SK-MEL-5 (cell line): ENCODE measurements at regions not wholly inside any gene's neighbourhood (a gene's known extent, or its start where the extent isn't known, plus 50 kb on each side); places are given as distances from the start of the nearest gene placed in this dataset.
"Not testable (repeated sequence)": the region's sequence is repeated elsewhere in the genome, so short reads cannot be mapped to it uniquely, and the experiment has no call there.

Experiments
- DNase-seq: peaks from one replicate; pipeline ENCODE4 v3.0.0-alpha.2; 2016; ENCODE audit warnings: low read depth, low spot score
- in situ Hi-C: cut with HindIII; loops from 2 replicates; pipeline ENCODE4 v1.10.0; 2016; ENCODE audit warnings: low sequenced_read_pairs, high pct_unique_total_duplicates, low pct_unique_long_range_greater_than_20kb

- in situ Hi-C loops, result no loop called here
- no peak for DNase-seq
These were observed 196.8 kb downstream of the PRDM9 start for GRCh38 chr5:23703940-23704855.

- in situ Hi-C loops, result no loop called here
- DNase-seq, result no peak
These were observed 210.1 kb downstream of the PRDM9 start for GRCh38 chr5:23717486-23717885.

DNA sequence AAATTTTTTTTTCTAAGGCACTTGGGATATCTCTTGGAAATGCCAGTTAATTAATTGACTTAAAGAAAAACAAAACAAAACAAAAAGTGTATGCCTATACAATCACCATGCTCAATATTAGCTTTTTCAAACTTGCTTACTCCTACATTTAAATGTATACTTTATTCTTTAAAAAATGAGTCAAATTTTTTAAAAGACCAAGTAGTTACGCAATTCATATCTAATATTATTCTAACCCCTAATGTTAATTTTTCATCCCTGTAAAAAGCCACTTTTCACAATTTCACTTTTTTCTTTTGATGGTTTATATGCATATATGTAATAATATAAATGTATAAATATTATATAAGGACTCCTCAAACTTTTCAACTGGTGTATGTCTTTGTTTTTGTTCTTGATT lies 211.2 kb downstream of the PRDM9 start:
- no peak for DNase-seq
- in situ Hi-C loops, result no loop called here

- no peak for DNase-seq
- in situ Hi-C loops, result no loop called here
These were observed 213.9 kb downstream of the PRDM9 start for GRCh38 chr5:23721336-23721735.

- DNase-seq, result no peak
- in situ Hi-C loops, result no loop called here
These were observed 219.9 kb downstream of the PRDM9 start for GRCh38 chr5:23727271-23727670.

- DNase-seq, result no peak
- in situ Hi-C loops, result no loop called here
These were observed 222.6 kb downstream of the PRDM9 start for GRCh38 chr5:23730023-23730422.

DNA sequence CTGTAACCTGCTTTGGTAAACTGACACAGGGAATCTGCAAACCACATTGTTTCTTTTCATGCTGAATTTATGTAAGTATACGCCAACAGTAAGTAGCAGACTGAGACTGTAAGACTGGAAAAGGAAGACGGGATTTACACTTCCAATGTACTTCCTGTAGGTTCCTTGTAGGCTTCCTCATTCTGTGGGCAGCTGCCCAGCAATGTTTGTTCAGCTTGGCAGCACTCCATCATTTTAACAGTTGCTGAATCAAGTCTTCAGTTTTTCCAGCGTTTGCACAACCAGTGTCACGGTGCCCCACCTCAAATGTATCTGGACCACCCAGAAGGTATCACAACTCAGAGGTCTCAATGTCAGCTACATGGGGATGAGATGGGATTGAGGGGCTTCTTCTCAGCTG lies 232.6 kb downstream of the PRDM9 start:
- no peak for DNase-seq
- in situ Hi-C loops, result no loop called here

DNA sequence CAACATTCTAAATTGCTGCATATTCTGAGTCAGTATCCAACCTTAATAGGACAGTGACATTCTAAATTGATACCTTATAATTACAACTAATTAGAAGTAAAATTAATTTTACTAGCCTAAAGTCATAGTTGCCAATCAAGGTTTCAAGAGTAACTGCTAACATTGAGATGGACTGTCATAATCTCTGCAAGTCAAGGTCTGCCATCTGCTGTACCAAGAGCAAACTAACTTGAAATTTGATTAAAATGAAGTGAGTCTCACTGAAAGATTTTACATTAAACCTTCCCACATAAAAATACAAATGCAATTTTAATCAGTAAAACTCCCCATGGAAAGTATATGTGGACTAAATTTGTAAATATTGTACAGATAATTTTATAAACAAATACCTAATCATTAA lies 235.3 kb downstream of the PRDM9 start:
- in situ Hi-C loops, result no loop called here
- peak; percentile 32 for DNase-seq

DNA sequence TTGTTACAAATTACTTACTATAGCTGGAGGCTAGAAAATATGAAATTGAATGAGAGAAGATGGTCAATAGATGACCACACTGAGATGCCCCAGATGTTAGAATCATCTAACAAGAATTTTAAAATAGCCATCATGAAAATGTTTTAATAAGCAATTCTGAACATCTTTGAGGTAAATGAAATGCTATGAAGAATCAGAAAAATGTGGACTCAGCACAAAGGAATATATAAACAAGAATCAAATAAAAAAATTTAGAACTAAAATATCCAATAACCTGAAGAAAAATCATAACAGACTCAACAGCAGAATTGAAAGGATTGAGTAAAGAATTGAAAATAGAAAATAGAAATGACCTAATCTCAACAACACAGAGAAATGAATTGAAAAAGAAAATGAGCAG lies 248.5 kb downstream of the PRDM9 start:
- in situ Hi-C loops, result no loop called here
- DNase-seq, result no peak

- in situ Hi-C loops, result no loop called here
- no peak for DNase-seq
These were observed 249.4 kb downstream of the PRDM9 start for GRCh38 chr5:23756779-23757178.

DNA sequence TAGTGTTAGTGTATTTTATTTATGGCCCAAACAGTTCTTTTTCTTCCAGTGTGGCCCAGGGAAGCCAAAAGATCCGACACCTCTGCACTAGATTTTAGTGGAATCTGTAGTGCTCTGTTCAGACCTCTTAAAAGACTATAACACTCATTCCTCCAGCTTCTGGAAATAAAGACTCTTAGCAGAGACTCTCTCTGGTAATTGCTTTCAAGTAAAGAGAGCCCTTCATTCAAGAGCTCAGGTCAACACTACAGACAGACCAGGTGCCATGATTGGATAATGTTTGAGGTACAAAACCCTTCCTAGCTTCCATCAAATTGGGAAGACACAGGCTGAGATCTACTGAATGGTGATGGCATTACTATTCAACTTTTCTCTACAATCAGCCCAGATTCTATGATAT lies 255.8 kb downstream of the PRDM9 start:
- in situ Hi-C loops, result no loop called here
- DNase-seq, result no peak

DNA sequence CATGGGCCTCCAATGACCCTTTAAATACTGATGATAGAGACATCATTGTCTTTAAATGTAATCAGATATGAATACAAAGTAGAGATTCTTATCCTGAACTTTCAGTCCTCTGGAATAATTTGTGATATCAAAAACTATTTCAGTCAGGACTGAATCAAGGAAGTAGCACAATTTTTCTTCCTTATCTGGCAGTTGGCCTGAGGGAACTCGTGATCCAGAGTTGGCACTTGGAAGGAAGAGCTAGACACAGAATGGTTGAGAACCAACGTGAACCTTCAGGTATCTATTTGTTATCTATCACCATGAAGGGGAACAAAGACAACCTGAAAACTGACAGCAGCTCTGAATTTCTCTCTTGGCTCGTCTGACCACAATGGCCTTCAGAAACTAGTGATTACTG lies 269.3 kb downstream of the PRDM9 start:
- no peak for DNase-seq
- in situ Hi-C loops, result no loop called here

GRCh38 chr5:23800307-23800706 lies 292.9 kb downstream of the PRDM9 start:
- DNase-seq, result peak; percentile 58

GRCh38 chr5:23820765-23821471 lies 313.5 kb downstream of the PRDM9 start:
- in situ Hi-C loops, result no loop called here
- peak; percentile 89 for DNase-seq

More at GRCh38 chr5:23800307-23800706, 292.9 kb downstream of the PRDM9 start:
- in situ Hi-C loops, result not testable (repeated sequence)

DNA sequence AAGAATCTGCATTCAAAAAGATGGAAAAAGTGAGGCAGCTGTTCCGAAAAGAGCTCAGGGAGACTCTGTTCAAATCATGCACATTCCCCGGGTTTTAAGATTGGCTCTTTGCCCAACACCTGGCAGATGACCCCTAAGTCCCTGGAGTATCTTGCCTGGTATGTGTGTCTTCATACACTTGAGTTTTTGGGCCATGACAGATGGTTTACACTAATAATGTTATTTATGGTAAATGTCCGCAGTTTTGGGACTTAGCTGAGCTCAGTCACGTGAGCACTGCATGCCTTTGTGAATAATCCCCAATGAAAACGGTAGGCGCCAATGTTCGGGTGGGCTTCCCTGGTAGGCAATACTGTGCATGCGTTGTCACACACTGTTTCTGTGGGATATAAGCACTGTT lies 316.1 kb downstream of the PRDM9 start:
- no peak for DNase-seq
- in situ Hi-C loops, result no loop called here

DNA sequence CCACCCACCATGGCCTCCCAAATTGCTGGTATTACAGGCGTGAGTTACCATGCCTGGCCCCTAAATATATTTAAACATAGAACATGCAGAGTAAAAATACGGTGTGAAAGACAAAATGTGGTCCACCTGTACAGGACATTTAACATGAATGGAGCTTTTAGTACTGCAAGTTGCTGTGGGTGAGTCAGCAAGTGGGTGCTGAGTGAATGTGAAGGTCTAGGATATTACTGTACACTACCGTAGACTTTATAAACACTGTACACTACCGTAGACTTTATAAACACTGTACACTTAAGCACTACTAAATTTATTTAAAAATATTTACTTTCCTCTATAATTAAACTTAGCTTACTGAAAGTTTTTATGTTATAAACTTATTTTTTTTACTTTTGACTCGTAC lies 317.8 kb downstream of the PRDM9 start:
- in situ Hi-C loops, result no loop called here
- no peak for DNase-seq

DNA sequence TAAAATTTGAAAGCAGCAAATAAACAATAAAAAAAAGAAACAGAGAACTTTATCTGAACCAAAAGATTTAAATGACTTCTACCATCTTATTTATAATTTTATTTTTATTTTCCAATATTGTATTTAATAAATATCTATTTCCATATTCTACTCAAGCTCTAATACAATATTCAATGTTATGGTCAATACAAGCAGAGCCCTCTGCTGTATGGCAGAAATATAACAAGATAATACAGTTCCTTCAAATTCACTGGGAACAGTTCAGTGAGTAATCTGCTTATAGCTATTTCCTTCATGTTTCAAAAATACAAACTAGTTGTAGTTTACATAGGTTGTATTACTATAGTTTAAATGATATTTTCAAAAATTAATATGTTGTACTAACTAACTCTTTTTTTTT lies 332.7 kb downstream of the PRDM9 start:
- DNase-seq, result peak; percentile 59
- in situ Hi-C loops, result no loop called here

- in situ Hi-C loops, result no loop called here
These were observed 357.4 kb downstream of the PRDM9 start for GRCh38 chr5:23864786-23865185.

GRCh38 chr5:23877847-23878246 lies 370.4 kb downstream of the PRDM9 start:
- in situ Hi-C loops, result no loop called here
- DNase-seq, result no peak

More at GRCh38 chr5:23864786-23865185, 357.4 kb downstream of the PRDM9 start:
- DNase-seq, result no peak
